Spleen (tissue), 7 donors: ENCODE measurements at regions not wholly inside any gene's neighbourhood (a gene's known extent, or its start where the extent isn't known, plus 50 kb on each side); places are given as distances from the start of the nearest gene placed in this dataset.

Experiments
- CTCF ChIP-seq, 11 experiments: fragments of 200-600 bp in 7 of 11; fragments of 450-650 bp in 4 of 11; sonication (generic) in 4 of 11; IDR thresholded peaks in 8 of 11; conservative IDR thresholded peaks in 3 of 11; 1 replicate in 7 of 11; 2 replicates in 4 of 11; pipeline versions ENCODE4 v1.4.0 to v1.8.0; 2016 to 2021; ENCODE audit warnings: antibody characterized with exemption in 11 of 11, inconsistent platforms in 4 of 11, mild to moderate bottlenecking in 1 of 11
- POLR2A ChIP-seq, 3 donors: fragments of 450-650 bp; IDR thresholded peaks; one replicate each; pipeline ENCODE4 v1.5.1; 2017; ENCODE audit warnings: antibody characterized with exemption in 3 of 3, mild to moderate bottlenecking in 1 of 3
- POLR2AphosphoS5 ChIP-seq, 3 donors: sonication (generic); formaldehyde crosslinking; IDR thresholded peaks; one replicate each; pipeline ENCODE4 v1.5.1; 2017; ENCODE audit warnings: antibody characterized with exemption in 3 of 3
- donor health status: DM: no; HTN: no; CAD: no; lungs with moderate emphysema.
- donor health status: DM: no; HTN: no; CAD: no.
- donor health status: DM: no; HTN: no; CAD: no.

GRCh38 chr5:97726106-97726505, 543.1 kb upstream of the RIOK2 start:
- TF ChIP-seq CTCF (IDR thresholded peaks at IDR 0.05 in 8 of 11, conservative IDR thresholded peaks at IDR 0.05 in 3 of 11) (no peak), POLR2A (IDR thresholded peaks at IDR 0.05) (no peak), POLR2AphosphoS5 (IDR thresholded peaks at IDR 0.05) (no peak)
